HG03060 (cell line): ENCODE measurements at regions not wholly inside any gene's neighbourhood (a gene's known extent, or its start where the extent isn't known, plus 50 kb on each side); places are given as distances from the start of the nearest gene placed in this dataset.

Source experiments
- ATAC-seq: cut with Tn5 transposase; IDR thresholded peaks from one replicate; pipeline ENCODE4 v1.9.1; 2021; ENCODE audit warnings: low read depth, moderate number of reproducible peaks; ENCODE audit not compliant: unreplicated experiment

DNA sequence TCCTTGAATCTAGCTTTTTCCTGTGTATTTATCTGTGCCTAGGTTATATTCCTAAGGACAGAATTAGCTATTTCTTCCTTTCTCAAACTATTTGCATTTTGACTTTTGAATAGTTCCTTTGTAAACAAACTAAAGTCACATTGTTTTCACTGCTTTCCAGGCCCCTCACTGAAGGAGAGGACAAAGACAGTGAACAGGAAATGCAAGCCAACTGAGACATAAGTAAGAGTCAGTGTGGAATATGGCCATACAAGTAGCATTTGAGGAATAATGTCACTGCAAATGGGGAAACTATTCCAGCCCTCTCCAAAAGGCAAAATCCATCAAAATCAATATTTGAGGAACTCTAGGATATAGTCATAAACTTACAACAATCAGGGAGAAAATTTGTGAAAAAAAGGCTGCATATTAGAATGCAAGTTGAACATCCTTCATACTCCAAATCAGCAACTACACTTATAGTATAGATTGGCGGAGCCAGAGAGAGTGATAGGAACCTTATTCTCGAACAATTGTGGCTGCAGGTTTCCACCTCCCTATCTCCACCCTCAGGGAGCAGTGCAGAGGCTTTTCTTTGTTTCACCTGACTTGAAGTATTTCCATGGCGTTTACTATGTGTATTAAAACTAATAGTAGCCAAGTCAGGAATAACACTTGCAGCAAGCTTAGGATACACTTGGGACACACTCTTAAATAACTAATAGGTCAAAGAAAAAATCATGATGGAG is 1110.4 kb upstream of the ADGRL3 start:
- no peak for ATAC-seq

DNA sequence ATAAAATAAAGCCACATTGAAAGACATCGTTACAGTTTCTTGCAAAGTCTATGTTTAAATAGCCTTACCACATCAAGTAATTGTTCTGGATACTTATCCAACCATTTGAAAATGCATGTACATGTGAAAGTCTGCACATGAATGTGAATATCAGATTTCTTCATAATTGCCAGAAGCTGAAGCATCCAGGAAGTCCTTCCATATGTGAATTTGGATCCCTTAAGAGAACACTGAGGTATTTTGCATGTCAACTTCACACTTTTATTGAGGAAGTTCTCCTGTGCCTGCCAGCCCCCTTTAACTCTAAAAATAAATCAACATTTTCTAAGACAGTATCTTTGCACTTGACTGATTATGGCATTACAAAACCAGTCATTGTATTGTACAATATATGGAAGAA is 1103.5 kb upstream of the ADGRL3 start:
- no peak for ATAC-seq

DNA sequence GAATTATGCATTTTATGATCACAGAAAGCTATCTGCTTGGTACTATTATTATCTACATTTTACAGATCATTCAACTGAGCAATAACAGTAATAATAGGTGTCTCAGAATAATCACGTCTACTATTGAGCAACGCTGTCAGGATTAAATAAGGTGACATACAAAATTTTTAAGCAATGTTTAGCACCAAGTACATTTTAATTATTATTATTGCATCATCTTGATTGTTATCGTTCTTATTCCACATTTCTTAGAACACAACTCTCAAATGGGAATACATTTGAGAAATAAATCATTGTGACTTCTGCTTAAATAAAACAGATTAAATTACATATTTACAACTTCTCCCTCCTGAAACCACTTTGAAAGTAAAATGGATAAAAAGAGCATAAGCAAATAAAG is 1083.5 kb upstream of the ADGRL3 start:
- no peak for ATAC-seq

DNA sequence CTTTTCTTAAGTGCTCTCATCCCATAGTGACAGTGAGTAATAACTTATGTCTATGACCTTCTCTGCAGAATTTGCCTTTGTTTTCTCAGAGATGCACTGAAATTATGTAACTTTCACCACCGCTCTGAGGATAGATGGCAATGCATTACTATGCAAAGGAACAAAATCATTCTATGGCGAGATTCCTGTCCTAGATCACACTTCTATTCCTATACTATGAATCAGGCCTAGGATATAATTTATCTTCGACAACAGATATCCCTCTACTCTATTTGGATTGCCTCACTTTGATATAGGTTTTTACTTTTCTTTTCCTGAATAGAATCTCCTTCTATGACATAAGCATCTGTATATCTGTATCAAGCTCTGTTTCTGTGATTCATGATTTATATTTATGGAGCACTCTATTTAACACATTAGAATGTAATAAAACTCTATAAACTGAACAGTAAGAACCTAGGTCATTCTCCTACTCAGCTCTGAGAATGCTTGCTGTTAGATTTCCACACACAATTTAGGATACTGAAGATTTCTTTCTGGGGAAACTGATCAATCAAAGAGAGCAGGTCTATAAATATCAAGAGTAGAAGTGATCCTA is 1082.3 kb upstream of the ADGRL3 start:
- no peak for ATAC-seq

DNA sequence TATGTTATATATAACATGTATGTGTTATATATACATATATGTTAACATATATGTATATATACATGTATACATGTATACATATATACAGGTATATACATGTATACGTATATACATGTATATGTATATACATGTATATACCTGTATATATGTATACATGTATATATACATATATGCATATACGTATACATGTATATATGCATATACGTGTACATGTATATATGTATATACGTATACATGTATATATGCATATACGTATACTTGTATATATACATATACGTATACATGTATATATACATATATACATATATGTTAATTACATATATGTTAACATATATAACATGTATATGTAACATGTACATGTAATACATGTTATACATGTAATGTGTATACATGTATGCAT is 1077.3 kb upstream of the ADGRL3 start:
- no peak for ATAC-seq

DNA sequence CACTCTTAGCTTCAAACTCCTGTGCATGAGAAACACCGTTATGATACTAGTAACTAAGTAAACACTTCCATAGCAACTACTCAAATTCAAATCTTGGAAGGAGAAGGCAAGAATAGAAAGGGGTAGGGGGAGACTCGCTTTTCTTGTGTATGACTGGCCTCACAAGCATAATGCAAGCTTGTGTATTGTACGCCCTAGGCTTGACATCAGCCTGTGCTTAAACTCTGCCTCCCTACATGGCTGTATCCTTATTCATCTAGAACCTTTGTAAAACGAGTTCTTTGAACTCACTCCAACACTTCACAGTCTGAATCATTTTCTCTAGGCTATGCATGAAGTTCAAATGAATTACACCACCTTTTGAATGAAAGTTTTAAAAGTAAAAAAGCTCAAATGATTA is 1071.2 kb upstream of the ADGRL3 start:
- no peak for ATAC-seq

DNA sequence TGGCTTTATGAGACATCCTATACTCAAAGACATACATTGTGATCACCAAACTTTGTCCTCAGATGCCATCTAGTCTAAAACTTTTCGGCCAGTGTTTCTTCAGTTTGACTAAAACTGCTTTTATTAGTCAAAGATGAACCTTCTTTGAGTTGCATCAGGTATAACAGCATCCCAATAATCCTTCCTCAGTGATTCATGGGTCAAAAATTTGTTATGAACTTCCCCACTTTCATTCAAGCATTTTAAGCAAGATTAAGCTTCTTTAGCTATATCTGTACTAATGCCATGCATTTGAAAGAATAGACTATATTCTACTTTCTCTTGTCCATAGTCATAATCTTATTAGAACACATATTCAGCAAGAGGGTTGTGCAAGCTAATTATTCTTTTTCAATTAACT is 1070.4 kb upstream of the ADGRL3 start:
- ATAC-seq: no peak

DNA sequence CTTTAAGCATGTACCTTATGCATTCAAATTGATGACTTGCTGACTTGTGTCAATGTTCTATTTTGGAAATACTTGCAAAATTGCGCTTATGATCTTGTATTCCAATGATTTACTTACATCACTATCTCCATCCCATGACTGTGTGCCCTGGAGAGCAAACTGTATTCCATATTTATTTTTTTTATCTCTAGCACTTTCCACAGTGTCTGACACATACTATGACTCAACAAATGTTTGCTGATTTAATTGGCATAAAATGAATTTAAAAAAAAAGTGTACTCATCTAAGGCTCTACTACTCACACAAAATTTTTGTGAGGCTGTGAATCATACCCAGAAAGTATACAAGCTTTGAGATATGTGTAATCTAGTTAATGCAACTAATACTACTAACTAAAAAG is 1066.8 kb upstream of the ADGRL3 start:
- no peak for ATAC-seq

DNA sequence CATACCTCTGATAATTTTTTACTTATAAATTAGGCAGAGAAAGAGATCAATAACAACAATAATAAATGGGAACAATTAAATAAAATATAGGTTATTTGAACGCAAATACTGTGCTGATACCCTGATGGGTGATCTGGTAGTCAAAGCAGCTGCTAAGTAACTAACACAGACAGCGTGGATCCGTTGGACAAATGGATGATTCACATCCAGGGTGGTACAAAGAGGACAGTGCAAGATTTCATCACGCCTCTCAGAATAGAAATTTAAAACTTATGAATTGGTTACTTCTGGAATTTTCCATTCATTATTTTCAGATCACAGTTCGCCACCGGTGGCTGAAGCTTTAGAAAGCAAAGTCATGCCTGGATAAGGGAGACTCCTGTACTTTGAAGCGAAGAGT is 1066.0 kb upstream of the ADGRL3 start:
- ATAC-seq: no peak

DNA sequence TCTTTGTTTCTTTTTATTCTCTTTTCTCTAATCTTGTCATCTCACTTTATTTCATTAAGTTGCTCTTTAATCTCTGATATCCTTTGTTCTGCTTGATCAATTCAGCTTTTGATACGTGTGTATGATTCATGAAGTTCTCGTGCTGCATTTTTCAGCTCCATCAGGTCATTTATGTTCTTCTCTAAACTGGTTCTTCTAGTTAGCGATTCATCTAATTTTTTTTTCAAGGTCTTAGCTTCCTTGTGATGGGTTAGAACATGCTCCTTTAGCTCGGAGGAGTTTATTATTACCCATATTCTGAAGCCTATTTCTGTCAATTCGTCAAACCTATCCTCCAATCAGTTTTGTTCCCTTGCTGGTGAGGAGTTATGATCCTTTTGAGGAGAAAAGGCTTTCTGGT is 1045.0 kb upstream of the ADGRL3 start:
- ATAC-seq: no peak

DNA sequence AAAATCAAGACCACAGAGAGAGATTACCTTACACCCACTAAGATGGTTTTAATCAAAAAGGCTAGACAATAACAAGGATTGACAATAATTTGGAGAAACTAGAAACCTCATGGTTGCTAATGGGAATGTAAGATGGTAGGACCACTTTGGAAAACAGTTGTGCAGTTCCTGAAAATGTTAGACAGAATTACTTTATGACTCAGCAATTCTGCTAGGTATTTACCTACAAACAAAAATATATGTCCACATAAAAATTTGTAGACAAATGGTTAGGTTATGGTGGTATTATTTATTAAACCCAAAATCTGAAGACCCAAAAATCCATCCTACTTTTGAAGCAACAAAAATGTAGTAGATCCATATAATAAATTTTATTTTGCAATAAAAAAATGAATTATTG is 1027.0 kb upstream of the ADGRL3 start:
- no peak for ATAC-seq

DNA sequence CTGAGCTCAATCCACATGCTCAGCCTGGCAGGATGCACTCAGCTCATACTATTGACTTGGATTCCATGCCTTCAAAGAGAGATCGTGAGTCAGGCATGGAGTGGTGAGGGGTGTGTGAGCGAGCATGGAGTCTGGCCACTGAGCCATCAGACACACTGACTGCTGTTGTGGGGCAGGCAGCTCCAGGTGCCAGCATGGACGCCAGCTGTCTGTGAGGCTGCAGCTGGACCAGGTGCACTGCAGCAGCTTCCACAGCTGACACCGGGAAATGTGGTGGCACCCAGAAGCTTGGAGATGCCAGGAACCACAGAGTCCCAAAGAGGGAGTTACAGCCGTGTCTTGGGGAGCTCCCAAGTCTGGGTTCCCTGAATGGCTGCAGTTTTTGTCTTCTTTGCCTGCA is 1026.4 kb upstream of the ADGRL3 start:
- ATAC-seq: no peak

DNA sequence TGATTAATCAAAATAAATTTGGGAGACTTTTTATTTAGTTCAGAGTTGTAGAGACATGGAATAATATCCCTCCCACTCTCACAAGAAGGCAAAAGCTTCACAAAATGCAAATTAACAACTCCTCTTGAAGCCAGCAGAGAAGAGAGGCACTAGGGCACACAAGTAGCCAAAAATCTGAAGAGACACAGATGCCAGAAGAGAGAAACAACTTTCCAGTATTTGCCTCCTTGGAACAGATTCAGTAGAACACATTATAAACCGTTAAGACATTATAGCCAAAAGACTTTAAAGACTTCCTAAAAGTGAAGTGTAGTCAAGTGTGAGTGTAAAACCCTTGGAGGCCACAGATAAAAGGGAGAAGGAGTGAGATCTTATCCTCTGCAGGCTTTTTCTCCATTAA is 1024.9 kb upstream of the ADGRL3 start:
- no peak for ATAC-seq

DNA sequence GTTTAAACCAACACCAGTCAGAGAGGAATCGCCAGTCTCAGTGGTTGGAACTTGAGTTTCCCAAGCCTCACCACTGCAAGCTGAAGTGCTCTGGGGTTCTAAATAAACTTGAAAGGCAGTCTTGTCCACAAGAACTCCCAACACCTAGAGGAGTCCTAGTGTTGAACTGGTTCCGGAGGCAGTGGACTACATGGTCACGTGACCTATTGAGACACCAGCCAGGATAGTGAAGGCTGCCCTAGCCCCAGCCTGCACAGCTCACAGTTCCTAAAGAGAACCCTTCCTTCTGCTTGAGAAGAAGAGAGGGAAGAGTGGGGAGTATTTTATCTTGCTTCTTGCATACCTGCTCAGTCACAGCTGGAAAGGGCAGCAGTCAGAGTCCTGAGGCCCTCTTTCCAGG is 1012.7 kb upstream of the ADGRL3 start:
- no peak for ATAC-seq

DNA sequence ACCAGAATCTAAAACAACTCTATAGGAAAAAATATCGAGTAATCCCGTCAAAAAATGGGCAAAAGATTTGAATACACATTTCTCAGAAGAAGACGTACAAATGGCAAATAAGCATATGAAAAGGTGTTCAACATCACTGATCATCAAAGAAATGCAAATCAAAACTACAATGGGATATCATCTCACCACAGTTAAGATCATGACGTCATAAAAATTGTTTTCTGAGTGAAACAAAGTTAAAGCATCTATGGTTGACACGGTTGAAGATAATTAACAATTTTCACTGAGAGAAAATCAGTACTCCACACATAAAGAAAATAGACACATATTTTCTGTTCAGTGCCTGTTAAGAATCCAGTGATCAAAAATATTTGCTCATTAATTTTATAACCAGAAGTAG is 1010.8 kb upstream of the ADGRL3 start:
- ATAC-seq: no peak

DNA sequence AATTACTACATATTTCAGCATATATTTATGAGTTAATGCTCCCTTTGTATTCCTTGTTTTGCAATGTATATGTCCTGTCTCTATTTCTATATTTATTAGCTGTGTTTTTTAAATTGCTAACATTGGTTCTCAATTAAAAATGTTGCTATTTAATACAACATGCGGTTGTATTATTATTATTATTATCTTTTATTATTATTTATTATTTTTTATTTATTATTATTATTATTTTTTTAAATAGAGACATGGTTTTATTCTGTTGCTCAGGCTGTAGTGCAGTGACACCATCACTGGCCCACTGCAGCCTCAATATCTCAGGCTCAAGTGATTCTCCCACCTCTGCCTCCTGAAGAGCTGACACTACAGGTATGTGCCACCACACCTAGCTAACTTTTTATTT is 1005.9 kb upstream of the ADGRL3 start:
- ATAC-seq: no peak

DNA sequence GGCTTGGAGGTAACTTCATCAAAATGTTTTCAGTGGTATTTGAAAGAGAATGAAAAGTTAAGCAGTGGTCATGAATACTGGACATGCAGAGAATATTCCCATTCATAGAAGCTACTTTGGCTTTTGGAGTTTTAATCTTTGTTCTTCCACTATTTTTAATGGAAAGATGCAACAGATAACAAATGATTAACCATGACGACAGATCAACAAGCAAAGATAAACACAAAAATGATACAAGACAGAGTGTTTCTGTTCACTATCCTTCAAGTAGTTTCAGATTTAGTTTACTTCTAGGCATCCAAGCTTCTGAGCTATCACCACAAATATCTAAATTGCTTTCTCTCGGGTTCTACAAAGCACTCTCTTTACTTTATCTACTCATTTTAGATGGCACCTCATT is 1004.9 kb upstream of the ADGRL3 start:
- no peak for ATAC-seq

DNA sequence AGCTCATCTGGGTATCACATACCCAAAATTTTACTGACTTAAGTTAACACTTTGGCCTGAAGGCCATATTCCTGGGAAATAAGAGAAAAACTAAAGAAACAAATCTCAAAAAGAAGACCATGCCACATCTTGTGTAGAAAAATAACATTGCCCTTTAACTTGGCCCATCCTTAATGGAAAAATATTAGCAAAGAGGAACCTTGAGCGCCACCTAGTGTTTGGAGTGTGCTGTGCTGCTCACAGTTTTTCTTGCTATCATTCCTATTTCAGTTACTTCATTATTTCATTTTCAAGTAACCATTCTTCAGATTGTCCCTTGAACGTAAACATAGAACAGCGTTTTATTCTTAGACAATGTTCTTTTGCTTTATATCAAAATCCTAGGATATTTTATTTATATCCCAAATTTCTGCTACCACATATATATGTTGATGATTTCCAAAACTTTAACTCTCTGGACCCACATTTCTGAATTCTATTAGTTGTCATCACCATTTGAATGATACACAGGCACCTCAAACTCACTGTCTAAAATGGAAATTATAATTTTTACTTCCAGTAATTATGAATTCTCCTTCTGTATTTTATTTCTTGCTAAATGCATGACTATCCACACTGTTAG is 999.0 kb upstream of the ADGRL3 start:
- peak; percentile 76 for ATAC-seq

DNA sequence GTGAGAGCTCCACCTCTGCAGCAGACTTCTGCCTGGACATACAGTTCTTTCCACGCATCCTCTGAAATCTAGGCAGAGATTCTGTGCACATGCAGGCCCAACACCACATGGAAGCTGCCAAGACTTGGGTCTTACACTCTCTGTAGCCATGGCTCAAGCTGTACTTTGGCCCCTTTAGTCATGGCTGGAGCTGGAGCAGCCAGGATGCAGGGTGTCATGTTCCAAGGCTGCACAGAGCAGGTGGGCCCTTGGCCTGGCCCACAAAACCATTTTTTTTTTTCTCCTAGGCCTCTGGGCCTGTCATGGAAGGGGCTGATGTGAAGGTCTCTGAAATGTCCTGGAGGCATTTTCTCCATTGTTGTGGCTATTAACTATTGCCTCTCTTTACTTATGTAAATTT is 990.5 kb upstream of the ADGRL3 start:
- no peak for ATAC-seq

DNA sequence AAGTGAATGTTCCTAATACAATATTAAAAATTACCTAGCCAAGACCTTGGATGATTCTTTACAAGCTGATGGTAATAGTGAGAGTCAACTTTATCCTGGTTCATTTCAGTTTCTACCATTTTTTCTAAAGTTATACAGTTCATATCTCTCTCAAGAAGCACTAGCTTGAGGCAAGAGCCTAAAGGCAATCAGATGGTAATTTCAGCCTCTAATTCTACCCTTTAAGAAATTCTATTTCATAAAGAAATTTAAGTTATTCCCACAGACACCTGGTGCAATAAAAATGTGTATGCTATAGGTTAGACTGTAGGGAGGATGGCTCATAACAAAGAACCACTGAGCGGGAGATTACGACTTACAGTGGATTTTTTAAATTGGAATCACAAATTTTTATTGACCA is 984.2 kb upstream of the ADGRL3 start:
- no peak for ATAC-seq

DNA sequence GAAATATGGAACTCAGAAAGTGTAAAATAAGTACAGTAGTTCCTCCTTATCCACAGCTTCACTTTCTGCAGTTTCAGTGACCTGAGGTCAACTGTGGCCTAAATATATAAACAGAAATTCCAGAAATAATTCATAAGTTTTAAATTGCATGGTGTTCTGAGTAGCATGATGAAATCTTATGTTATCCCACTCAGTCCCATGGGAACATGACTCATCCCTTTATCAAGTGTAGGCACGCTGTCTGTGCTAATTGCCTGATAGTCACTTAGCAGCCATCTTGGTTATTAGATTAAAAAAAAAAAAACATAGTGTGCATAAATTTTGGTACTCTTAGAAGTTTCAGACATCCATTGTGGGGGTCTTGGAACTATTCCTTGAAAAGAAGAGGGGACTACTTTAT is 983.4 kb upstream of the ADGRL3 start:
- no peak for ATAC-seq

DNA sequence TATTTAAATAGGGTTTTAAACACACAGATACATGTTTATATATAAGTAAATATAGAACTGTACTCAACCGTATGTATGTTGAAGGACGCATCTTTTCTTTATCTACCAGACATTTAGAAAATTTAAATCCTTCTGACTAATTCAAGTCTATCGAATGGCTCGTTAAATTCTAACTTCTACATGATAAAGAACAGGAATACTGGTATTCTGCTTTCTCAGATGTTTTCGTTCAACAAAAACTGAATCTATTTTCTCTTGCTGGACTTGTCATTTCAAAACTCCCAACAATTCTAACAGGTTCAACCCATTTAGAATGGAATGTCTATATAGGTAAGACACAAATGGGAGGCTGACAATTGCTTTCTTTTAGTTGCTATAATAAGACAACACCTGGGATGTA is 978.3 kb upstream of the ADGRL3 start:
- no peak for ATAC-seq
